K562 (cell line): ENCODE measurements at regions not wholly inside any gene's neighbourhood (a gene's known extent, or its start where the extent isn't known, plus 50 kb on each side); places are given as distances from the start of the nearest gene placed in this dataset.

Source experiments
- ATAC-seq: fragments of 200-7000 bp; cut with Tn5 transposase; 3 replicates; pipeline ENCODE4 v1.9.1; 2020; ENCODE audit warnings: moderate library complexity
- BruUV-seq: library from RNA; stranded (reverse); fragments of 400-500 nt; replicated peaks from 2 replicates; lab custom pipeline; 2021; lab: Mats Ljungman, UMichigan
- CTCF ChIA-PET: fragments of 300-600 bp; formaldehyde crosslinking; extraction: SDS; loops from one replicate; lab custom pipeline; 2021; ENCODE audit warnings: low intra/inter-chr PET ratio; lab: Yijun Ruan, JAX
- POLR2A ChIA-PET: fragments of 300-600, 350-650 bp; sonication (Branson Sonifier 250); formaldehyde crosslinking; extraction: SDS; loops from one replicate; lab custom pipeline; 2021; ENCODE audit warnings: antibody characterized with exemption, inconsistent platforms; lab: Yijun Ruan, JAX
- DNase-seq, 4 experiments: peaks; one replicate each; pipeline versions ENCODE4 v3.0.0 to v3.0.0-alpha.2; 2011 to 2018; ENCODE audit warnings: low spot score in 3 of 4, mixed read lengths in 3 of 4; ENCODE audit errors: extremely low read depth in 1 of 4
- FAIRE-seq: peaks from 2 replicates; lab custom pipeline; 2011; peaks lifted over from hg19 to GRCh38; lab: Jason Lieb, UNC
- H2AFZ ChIP-seq: 2 replicates; pipeline ENCODE4 v1.6.0; 2011; ENCODE audit warnings: low read depth, low read length, control low read depth, inconsistent platforms
- H3K27ac ChIP-seq: fragments of 200-600 bp; 3 replicates; pipeline ENCODE4 v1.8.0; 2011; ENCODE audit warnings: low read depth, mild to moderate bottlenecking, control low read depth, inconsistent platforms, low read length, moderate library complexity, mixed read lengths; ENCODE audit errors: extremely low read depth
- H3K27me3 ChIP-seq, 2 experiments: fragments of 300-600 bp in 1 of 2; 2 replicates in 1 of 2; 3 replicates in 1 of 2; pipeline versions ENCODE4 v1.6.0 to v1.8.0; 2011; ENCODE audit warnings: inconsistent platforms in 2 of 2, low read length in 2 of 2, mild to moderate bottlenecking in 1 of 2, mixed read lengths in 1 of 2, moderate library complexity in 1 of 2; ENCODE audit not compliant: control insufficient read depth in 2 of 2, insufficient read depth in 2 of 2
- H3K36me3 ChIP-seq: fragments of 300-600 bp; 3 replicates; pipeline ENCODE4 v1.8.0; 2011; ENCODE audit warnings: mild to moderate bottlenecking, low read length, inconsistent platforms; ENCODE audit not compliant: control insufficient read depth, insufficient read depth
- H3K4me1 ChIP-seq, 2 experiments: fragments of 200-600 bp in 1 of 2; replicated peaks in 1 of 2; 2 replicates in 1 of 2; 3 replicates in 1 of 2; pipeline versions ENCODE4 v1.5.1 to v1.8.0; 2011; ENCODE audit warnings: inconsistent platforms in 2 of 2, low read length in 2 of 2, mild to moderate bottlenecking in 1 of 2, mixed read lengths in 1 of 2, moderate library complexity in 1 of 2; ENCODE audit not compliant: control insufficient read depth in 2 of 2, insufficient read depth in 2 of 2
- H3K4me2 ChIP-seq: 2 replicates; pipeline ENCODE4 v1.6.1; 2011; ENCODE audit warnings: low read length, control low read depth, inconsistent platforms, mixed read lengths; ENCODE audit not compliant: insufficient read depth
- H3K4me3 ChIP-seq: fragments of 200-600 bp; sonication (generic), shearing (Covaris generic); 2 replicates; pipeline ENCODE4 v1.5.1; 2016; ENCODE audit warnings: control low read depth, inconsistent platforms
- H3K79me2 ChIP-seq: fragments of 200-600 bp; 3 replicates; pipeline ENCODE4 v1.8.0; 2011; ENCODE audit warnings: low read length, inconsistent platforms; ENCODE audit not compliant: control insufficient read depth, insufficient read depth
- H3K9ac ChIP-seq, 2 experiments: 2 replicates each; pipeline versions ENCODE4 v1.6.0 to v1.6.1; 2011; ENCODE audit warnings: low read depth in 2 of 2, low read length in 2 of 2, control low read depth in 1 of 2, inconsistent platforms in 1 of 2, mild to moderate bottlenecking in 1 of 2, mixed read lengths in 1 of 2; ENCODE audit not compliant: insufficient read depth in 1 of 2
- H3K9me1 ChIP-seq: one replicate; pipeline ENCODE4 v1.6.0; 2011; ENCODE audit warnings: inconsistent platforms, mild to moderate bottlenecking, low read length, moderate library complexity; ENCODE audit not compliant: control insufficient read depth, insufficient read depth
- H3K9me3 ChIP-seq: replicated peaks from 2 replicates; pipeline ENCODE4 v1.5.1; 2011; ENCODE audit warnings: low read depth, low read length, inconsistent platforms; ENCODE audit not compliant: control insufficient read depth, insufficient read depth
- H4K20me1 ChIP-seq: replicated peaks from 2 replicates; pipeline ENCODE4 v1.6.1; 2011; ENCODE audit warnings: low read length, inconsistent platforms, mixed read lengths; ENCODE audit not compliant: control insufficient read depth, insufficient read depth
- CEBPB ChIP-seq: fragments of 450-650 bp; IDR thresholded peaks from 2 replicates; pipeline ENCODE4 v1.6.1; 2016; ENCODE audit warnings: missing genetic modification characterization, missing compliant biosample characterization
- NCOA1 ChIP-seq: fragments of 450-650 bp; IDR thresholded peaks from 2 replicates; pipeline ENCODE4 v1.6.1; 2016; ENCODE audit warnings: low read depth
- RBM22 ChIP-seq: fragments of 200-400 bp; formaldehyde crosslinking; IDR thresholded peaks from 2 replicates; pipeline ENCODE4 v1.6.1; 2018; ENCODE audit warnings: low read length, low read depth; ENCODE audit not compliant: poor library complexity, severe bottlenecking
- SAFB ChIP-seq: fragments of 200-400 bp; formaldehyde crosslinking; IDR thresholded peaks from 2 replicates; pipeline ENCODE4 v1.6.1; 2017; ENCODE audit warnings: low read depth, low read length, borderline replicate concordance
- STAT5A ChIP-seq: IDR thresholded peaks from 2 replicates; pipeline ENCODE4 v1.6.1; 2012; ENCODE audit warnings: low read length, inconsistent platforms, borderline replicate concordance
- TCF7L2 ChIP-seq: fragments of 150-350 bp; IDR thresholded peaks from 2 replicates; pipeline ENCODE4 v1.6.1; 2016; ENCODE audit warnings: low read depth, mild to moderate bottlenecking, low read length, moderate library complexity
- TOE1 ChIP-seq, 2 experiments: fragments of 450-650 bp in 1 of 2; sonication (generic) in 1 of 2; formaldehyde crosslinking in 1 of 2; IDR thresholded peaks; 2 replicates each; pipeline versions ENCODE4 v1.7.1 to v1.8.0; 2016 to 2022; ENCODE audit warnings: borderline replicate concordance in 2 of 2, mild to moderate bottlenecking in 2 of 2, antibody characterized with exemption in 1 of 2, inconsistent platforms in 1 of 2, low read depth in 1 of 2, missing genetic modification reagents in 1 of 2, moderate library complexity in 1 of 2
- ZC3H8 ChIP-seq: fragments of 450-650 bp; IDR thresholded peaks from 2 replicates; pipeline ENCODE4 v1.6.1; 2017
- ZSCAN32 ChIP-seq: fragments of 450-650 bp; formaldehyde crosslinking; IDR thresholded peaks from 2 replicates; pipeline ENCODE4 v1.4.0; 2020; ENCODE audit warnings: mild to moderate bottlenecking, moderate library complexity
- WGBS: fragments of 100-300 bp; shearing (Covaris generic); methylation state at CpG from one replicate; pipeline ENCODE4 v1.1.6; 2016; ENCODE audit warnings: low coverage, mixed read lengths; ENCODE audit not compliant: insufficient coverage; ENCODE audit errors: missing lambda C conversion rate; 5-methylcytosine and 5-hydroxymethylcytosine counted together
- in situ Hi-C: fragments of 300-500 bp; cut with MboI; formaldehyde crosslinking; loops from 4 replicates; pipeline ENCODE4 v1.15.0; 2018; ENCODE audit warnings: inconsistent platforms, mixed read lengths
- intact Hi-C: fragments of 100-400 bp; cut with micrococcal nuclease; formaldehyde crosslinking; loops from 2 replicates; pipeline ENCODE4 v1.14.2; 2022
- TF ChIP-seq, protein P1 (sequence below): fragments of 450-650 bp; IDR thresholded peaks from 2 replicates; pipeline ENCODE4 v1.6.1; 2016; ENCODE audit warnings: borderline replicate concordance
- TF ChIP-seq, protein P2 (sequence below): IDR thresholded peaks from 2 replicates; pipeline ENCODE4 v1.6.1; 2014; ENCODE audit warnings: antibody characterized with exemption
- TF ChIP-seq, protein P3 (sequence below): fragments of 450-650 bp; IDR thresholded peaks from one replicate; pipeline ENCODE4 v1.6.1; 2018; ENCODE audit warnings: mild to moderate bottlenecking, moderate library complexity; ENCODE audit not compliant: partially characterized antibody
- TF ChIP-seq, protein P4 (sequence below): sonication (generic); formaldehyde crosslinking; IDR thresholded peaks from 2 replicates; pipeline ENCODE4 v1.8.1; 2023; ENCODE audit warnings: mild to moderate bottlenecking, missing genetic modification reagents

DNA sequence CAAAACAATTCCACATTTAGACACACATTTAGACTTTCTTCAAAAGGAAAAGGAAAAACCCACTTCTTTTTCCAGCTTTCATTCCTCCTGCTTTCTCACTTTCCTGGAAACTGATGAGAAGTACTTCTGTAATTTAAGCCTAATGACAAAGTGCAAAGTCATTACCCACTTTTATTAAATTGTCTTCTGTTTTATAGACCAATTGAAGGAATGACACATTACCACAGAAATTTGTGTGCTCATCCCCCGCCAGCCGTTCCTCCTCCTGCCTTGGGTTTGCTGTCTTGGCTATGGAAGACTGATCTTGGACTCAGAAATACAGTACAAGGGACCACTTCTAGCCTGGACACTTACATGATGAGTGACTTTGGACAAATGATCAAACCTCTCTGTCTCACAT lies 717.8 kb downstream of the SORCS3 start:
- no peaks in the 10 kb centered on the region for H3K9me1 ChIP-seq
- ChIA-PET POLR2A (no interaction called here), CTCF (no interaction called here)
- no peak overlapping the region for H3K4me3 ChIP-seq
- no peak overlapping the region for H2AFZ ChIP-seq
- no peak overlapping the region for H3K9ac ChIP-seq
- no TSS peak for BruUV-seq
- no peaks in the 10 kb centered on the region for H3K79me2 ChIP-seq
- no peaks in the 10 kb centered on the region for H3K4me1 ChIP-seq
- H3K27me3 ChIP-seq = no peaks in the 10 kb centered on the region
- no peak overlapping the region for H3K27ac ChIP-seq
- FAIRE-seq (no peak), ATAC-seq (no peak), DNase-seq (no peak)
- no peaks in the 10 kb centered on the region for H4K20me1 ChIP-seq
- in situ Hi-C loops (no loop called here), intact Hi-C loops (no loop called here)
- 0% methylated on average over 2 of the region's 2 CpGs for WGBS
- H3K9me3 ChIP-seq = no peaks in the 10 kb centered on the region
- no peak overlapping the region for H3K4me2 ChIP-seq
- H3K36me3 ChIP-seq = no peaks in the 10 kb centered on the region
- TF ChIP-seq CEBPB (tag) (no peak), TOE1 (IDR thresholded peaks at IDR 0.05; ENCODE audit: borderline replicate concordance) (no peak), TOE1 (CRISPR knock-in tag; IDR thresholded peaks at IDR 0.05; ENCODE audit: borderline replicate concordance, low read depth) (no peak), STAT5A (no peak), ZC3H8 (no peak), RBM22 (no peak), ZSCAN32 (CRISPR knock-in tag) (no peak), NCOA1 (no peak), TCF7L2 (no peak), SAFB (no peak)
- TF ChIP-seq, protein P1, sequence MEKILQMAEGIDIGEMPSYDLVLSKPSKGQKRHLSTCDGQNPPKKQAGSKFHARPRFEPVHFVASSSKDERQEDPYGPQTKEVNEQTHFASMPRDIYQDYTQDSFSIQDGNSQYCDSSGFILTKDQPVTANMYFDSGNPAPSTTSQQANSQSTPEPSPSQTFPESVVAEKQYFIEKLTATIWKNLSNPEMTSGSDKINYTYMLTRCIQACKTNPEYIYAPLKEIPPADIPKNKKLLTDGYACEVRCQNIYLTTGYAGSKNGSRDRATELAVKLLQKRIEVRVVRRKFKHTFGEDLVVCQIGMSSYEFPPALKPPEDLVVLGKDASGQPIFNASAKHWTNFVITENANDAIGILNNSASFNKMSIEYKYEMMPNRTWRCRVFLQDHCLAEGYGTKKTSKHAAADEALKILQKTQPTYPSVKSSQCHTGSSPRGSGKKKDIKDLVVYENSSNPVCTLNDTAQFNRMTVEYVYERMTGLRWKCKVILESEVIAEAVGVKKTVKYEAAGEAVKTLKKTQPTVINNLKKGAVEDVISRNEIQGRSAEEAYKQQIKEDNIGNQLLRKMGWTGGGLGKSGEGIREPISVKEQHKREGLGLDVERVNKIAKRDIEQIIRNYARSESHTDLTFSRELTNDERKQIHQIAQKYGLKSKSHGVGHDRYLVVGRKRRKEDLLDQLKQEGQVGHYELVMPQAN = no peak
- TF ChIP-seq, protein P2, sequence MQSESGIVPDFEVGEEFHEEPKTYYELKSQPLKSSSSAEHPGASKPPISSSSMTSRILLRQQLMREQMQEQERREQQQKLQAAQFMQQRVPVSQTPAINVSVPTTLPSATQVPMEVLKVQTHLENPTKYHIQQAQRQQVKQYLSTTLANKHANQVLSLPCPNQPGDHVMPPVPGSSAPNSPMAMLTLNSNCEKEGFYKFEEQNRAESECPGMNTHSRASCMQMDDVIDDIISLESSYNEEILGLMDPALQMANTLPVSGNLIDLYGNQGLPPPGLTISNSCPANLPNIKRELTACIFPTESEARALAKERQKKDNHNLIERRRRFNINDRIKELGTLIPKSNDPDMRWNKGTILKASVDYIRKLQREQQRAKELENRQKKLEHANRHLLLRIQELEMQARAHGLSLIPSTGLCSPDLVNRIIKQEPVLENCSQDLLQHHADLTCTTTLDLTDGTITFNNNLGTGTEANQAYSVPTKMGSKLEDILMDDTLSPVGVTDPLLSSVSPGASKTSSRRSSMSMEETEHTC = no peak
- TF ChIP-seq, protein P3, sequence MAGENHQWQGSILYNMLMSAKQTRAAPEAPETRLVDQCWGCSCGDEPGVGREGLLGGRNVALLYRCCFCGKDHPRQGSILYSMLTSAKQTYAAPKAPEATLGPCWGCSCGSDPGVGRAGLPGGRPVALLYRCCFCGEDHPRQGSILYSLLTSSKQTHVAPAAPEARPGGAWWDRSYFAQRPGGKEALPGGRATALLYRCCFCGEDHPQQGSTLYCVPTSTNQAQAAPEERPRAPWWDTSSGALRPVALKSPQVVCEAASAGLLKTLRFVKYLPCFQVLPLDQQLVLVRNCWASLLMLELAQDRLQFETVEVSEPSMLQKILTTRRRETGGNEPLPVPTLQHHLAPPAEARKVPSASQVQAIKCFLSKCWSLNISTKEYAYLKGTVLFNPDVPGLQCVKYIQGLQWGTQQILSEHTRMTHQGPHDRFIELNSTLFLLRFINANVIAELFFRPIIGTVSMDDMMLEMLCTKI = no peak
- TF ChIP-seq, protein P4, sequence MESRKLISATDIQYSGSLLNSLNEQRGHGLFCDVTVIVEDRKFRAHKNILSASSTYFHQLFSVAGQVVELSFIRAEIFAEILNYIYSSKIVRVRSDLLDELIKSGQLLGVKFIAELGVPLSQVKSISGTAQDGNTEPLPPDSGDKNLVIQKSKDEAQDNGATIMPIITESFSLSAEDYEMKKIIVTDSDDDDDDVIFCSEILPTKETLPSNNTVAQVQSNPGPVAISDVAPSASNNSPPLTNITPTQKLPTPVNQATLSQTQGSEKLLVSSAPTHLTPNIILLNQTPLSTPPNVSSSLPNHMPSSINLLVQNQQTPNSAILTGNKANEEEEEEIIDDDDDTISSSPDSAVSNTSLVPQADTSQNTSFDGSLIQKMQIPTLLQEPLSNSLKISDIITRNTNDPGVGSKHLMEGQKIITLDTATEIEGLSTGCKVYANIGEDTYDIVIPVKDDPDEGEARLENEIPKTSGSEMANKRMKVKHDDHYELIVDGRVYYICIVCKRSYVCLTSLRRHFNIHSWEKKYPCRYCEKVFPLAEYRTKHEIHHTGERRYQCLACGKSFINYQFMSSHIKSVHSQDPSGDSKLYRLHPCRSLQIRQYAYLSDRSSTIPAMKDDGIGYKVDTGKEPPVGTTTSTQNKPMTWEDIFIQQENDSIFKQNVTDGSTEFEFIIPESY (CRISPR knock-in tag) = no peak
